Endodermal cell (in vitro differentiated cells): ENCODE measurements at regions not wholly inside any gene's neighbourhood (a gene's known extent, or its start where the extent isn't known, plus 50 kb on each side); places are given as distances from the start of the nearest gene placed in this dataset.
A peak's percentile ranks its signal among the peaks of the same experiment; 100 is the strongest.

Source experiments
- DNase-seq: peaks from one replicate; pipeline ENCODE4 v3.0.0-alpha.2; 2017
- H3K27ac ChIP-seq: 2 replicates; pipeline ENCODE4 v1.5.1; 2013; ENCODE audit warnings: mild to moderate bottlenecking, low read depth, low read length, moderate library complexity
- H3K27me3 ChIP-seq: 2 replicates; pipeline ENCODE4 v1.6.1; 2013; ENCODE audit warnings: mild to moderate bottlenecking, low read length, moderate library complexity; ENCODE audit not compliant: insufficient read depth, control insufficient read depth, poor library complexity, severe bottlenecking
- H3K36me3 ChIP-seq: 2 replicates; pipeline ENCODE4 v1.7.0; 2013; ENCODE audit warnings: mild to moderate bottlenecking, low read length, moderate library complexity; ENCODE audit not compliant: control insufficient read depth, insufficient read depth
- H3K4me1 ChIP-seq: one replicate; pipeline ENCODE4 v1.7.0; 2013; ENCODE audit warnings: low read length; ENCODE audit not compliant: control insufficient read depth, insufficient read depth
- H3K4me3 ChIP-seq: 2 replicates; pipeline ENCODE4 v1.5.1; 2013; ENCODE audit warnings: mild to moderate bottlenecking, low read length, moderate library complexity
- H3K9ac ChIP-seq: 2 replicates; pipeline ENCODE4 v1.6.1; 2013; ENCODE audit warnings: mild to moderate bottlenecking, low read length, moderate library complexity; ENCODE audit not compliant: poor library complexity, severe bottlenecking; ENCODE audit errors: extremely low read depth
- H3K9me3 ChIP-seq: 2 replicates; pipeline ENCODE4 v1.6.1; 2013; ENCODE audit warnings: mild to moderate bottlenecking, low read length, moderate library complexity; ENCODE audit not compliant: control insufficient read depth
- H3K27ac Mint-ChIP-seq: 2 replicates; pipeline ENCODE4 v1.8.0; 2020; ENCODE audit warnings: mixed read lengths
- H3K27me3 Mint-ChIP-seq: 2 replicates; pipeline ENCODE4 v1.8.0; 2021; ENCODE audit warnings: mild to moderate bottlenecking, mixed read lengths; ENCODE audit not compliant: insufficient read depth
- H3K36me3 Mint-ChIP-seq: 2 replicates; pipeline ENCODE4 v1.8.0; 2020; ENCODE audit warnings: low read depth, mixed read lengths
- H3K4me1 Mint-ChIP-seq: 2 replicates; pipeline ENCODE4 v1.8.0; 2020; ENCODE audit warnings: mixed read lengths
- H3K4me3 Mint-ChIP-seq: 2 replicates; pipeline ENCODE4 v1.8.0; 2020; ENCODE audit warnings: mild to moderate bottlenecking, moderate library complexity, mixed read lengths
- H3K9me3 Mint-ChIP-seq: 2 replicates; pipeline ENCODE4 v1.8.0; 2020; ENCODE audit warnings: mild to moderate bottlenecking, mixed read lengths
- WGBS, 2 experiments: methylation state at CpG; one replicate each; pipeline versions ENCODE4 v1.1.5 to v1.1.7; 2013; ENCODE audit warnings: missing lambda C conversion rate in 2 of 2, mixed read lengths in 1 of 2; ENCODE audit not compliant: insufficient coverage in 1 of 2, insufficient read length in 1 of 2; 5-methylcytosine and 5-hydroxymethylcytosine counted together
- TF ChIP-seq, protein P1 (sequence below): fragments of 200-600 bp; sonication (generic); conservative IDR thresholded peaks from 2 replicates; pipeline ENCODE4 v1.5.0; 2021; ENCODE audit warnings: antibody characterized with exemption, mild to moderate bottlenecking

DNA sequence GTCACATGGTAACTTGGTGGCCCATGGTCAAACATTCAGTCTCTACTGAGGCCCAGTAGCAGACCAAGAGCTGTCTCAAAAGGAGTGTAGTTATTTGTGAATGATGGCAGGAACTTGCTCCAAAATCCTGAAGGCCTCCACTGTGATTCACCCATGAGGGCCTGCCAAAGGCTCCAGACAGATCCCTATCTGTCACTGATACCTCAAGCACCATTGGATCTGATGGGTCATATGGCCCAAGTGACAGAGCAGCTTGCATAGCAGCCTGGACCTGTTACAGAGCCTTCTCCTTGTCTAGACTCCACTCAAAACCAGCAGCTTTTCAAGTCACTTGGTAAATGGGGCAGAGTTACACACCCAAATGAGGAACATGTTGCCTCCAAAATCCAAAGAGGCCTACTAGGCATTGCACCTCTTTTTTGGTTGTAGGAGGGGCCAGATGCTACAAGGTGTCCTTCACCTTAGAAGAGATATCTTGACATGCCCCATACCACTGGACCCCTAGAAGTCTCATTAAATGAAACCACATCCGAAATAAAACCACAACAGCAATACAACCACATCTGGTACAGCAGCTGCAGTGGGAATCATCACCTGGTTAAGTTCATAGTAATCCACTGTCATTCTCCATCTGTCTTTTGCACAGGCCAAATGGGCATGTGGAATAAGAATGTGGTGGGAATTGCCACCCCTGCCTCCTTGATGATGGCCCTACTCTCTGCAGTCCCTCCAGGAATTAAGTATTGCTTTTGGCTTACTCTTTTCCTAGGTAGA, 150.4 kb upstream of the MAX start:
- Mint-ChIP-seq H3K36me3 (no peaks in the 10 kb centered on the region), H3K27me3 (peaks cover 3% of the 10 kb centered on the region), H3K4me1 (peaks cover 39% of the 10 kb centered on the region), H3K27ac (no peak overlapping the region), H3K4me3 (no peak overlapping the region), H3K9me3 (peaks cover 10% of the 10 kb centered on the region)
- Histone ChIP-seq H3K27me3 (no peaks in the 10 kb centered on the region), H3K4me1 (peaks cover 12% of the 10 kb centered on the region), H3K4me3 (no peak overlapping the region), H3K9ac (no peak overlapping the region), H3K36me3 (no peaks in the 10 kb centered on the region), H3K27ac (no peak overlapping the region), H3K9me3 (peaks cover 24% of the 10 kb centered on the region)
- DNase-seq = no peak
- TF ChIP-seq, protein P1, sequence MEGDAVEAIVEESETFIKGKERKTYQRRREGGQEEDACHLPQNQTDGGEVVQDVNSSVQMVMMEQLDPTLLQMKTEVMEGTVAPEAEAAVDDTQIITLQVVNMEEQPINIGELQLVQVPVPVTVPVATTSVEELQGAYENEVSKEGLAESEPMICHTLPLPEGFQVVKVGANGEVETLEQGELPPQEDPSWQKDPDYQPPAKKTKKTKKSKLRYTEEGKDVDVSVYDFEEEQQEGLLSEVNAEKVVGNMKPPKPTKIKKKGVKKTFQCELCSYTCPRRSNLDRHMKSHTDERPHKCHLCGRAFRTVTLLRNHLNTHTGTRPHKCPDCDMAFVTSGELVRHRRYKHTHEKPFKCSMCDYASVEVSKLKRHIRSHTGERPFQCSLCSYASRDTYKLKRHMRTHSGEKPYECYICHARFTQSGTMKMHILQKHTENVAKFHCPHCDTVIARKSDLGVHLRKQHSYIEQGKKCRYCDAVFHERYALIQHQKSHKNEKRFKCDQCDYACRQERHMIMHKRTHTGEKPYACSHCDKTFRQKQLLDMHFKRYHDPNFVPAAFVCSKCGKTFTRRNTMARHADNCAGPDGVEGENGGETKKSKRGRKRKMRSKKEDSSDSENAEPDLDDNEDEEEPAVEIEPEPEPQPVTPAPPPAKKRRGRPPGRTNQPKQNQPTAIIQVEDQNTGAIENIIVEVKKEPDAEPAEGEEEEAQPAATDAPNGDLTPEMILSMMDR = no peak
- WGBS, 2 experiments = 92% methylated on average over 1 of the region's 1 CpG; no CpG with 5 or more reads in 1 of the 2 experiments

DNA sequence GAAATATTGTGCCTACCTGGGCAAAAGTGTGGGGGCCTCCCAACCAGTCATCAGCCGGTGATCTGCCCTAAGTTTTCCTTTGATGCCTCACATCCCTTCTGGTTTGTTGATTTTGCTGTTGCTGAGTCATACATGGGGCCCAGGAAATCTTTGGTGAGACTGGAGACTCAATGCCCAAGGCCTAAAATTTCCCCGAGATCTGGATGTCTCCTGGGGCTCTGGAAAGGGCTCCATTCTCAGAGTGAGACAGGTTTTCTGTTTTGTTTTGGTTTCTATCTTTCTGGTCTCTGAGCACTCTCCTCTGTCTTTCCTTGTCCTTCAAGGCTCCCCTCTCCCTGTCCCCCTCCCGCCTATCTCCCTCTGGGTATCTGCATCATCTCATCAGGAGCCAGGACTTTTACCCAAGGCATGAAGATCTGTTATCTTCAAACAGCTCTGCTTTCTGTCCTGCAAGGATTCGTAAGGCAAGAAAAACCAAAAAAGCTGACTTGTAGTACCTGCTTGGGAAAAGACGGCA, 152.8 kb upstream of the MAX start:
- Mint-ChIP-seq H3K27ac (peak overlapping the region; percentile 92), H3K9me3 (peaks cover 25% of the 10 kb centered on the region), H3K4me1 (peaks cover 41% of the 10 kb centered on the region), H3K4me3 (peak overlapping the region; percentile 31), H3K36me3 (peaks cover 4% of the 10 kb centered on the region), H3K27me3 (peaks cover 3% of the 10 kb centered on the region)
- H3K9me3 ChIP-seq = peaks cover 34% of the 10 kb centered on the region
- TF ChIP-seq, protein P1 = no peak
- no peak for DNase-seq
- H3K27me3 ChIP-seq = no peaks in the 10 kb centered on the region
- WGBS, 2 experiments = 57 to 86% methylated on average over 3 to 5 of the region's 5 CpGs
- H3K9ac ChIP-seq = peak overlapping the region; percentile 1
- no peaks in the 10 kb centered on the region for H3K36me3 ChIP-seq
- no peak overlapping the region for H3K27ac ChIP-seq
- H3K4me3 ChIP-seq = peak overlapping the region; percentile 34
- H3K4me1 ChIP-seq = peaks cover 12% of the 10 kb centered on the region

DNA sequence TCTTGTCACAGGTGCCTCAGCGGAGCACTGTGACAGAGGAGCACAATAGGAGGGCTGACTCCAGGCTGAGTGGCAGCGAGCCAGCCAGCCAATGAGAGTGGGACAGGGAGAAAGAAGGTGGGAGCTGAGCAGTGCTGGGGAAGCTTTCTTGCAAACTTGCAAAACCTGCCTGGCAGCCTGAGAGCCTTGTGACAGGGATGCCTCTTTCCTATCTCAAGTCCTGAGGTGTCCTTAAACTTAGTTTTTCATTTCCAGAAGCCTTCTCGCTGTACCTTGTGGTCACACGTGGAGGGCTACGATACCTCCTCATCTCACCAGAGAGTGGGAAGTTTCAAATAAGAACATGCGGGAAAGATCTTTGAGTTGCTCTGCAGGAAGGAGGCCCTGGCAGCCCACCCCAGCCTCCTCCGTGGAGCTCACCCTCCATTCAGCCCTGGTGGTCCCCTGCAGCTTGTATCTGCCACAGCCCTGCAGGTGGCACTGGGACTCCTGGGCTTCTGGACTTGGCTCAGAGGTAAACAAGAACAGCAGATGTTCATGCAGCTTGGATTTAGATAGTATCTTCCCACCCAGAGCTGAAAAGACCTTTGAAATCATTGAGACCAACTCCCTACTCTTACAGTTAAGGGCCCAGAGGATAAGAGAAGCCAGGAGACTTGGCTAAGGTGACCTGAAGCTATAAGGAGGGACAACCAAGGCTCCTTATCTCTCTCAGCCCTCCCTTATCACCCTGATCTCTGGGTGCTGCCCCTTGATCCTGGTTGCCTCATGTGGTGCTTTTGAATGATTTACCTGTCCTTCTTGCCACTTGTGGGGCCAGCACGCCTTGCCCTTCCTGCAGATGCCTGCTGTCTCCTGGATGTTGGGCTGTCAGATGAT, 153.5 kb upstream of the MAX start:
- Histone ChIP-seq H3K4me1 (peaks cover 12% of the 10 kb centered on the region), H3K36me3 (no peaks in the 10 kb centered on the region), H3K9ac (no peak overlapping the region), H3K27ac (no peak overlapping the region), H3K4me3 (peak overlapping the region; percentile 34), H3K9me3 (peaks cover 41% of the 10 kb centered on the region), H3K27me3 (no peaks in the 10 kb centered on the region)
- Mint-ChIP-seq H3K4me1 (peaks cover 41% of the 10 kb centered on the region), H3K36me3 (peaks cover 4% of the 10 kb centered on the region), H3K27ac (peak overlapping the region; percentile 92), H3K9me3 (peaks cover 31% of the 10 kb centered on the region), H3K4me3 (peak overlapping the region; percentile 31), H3K27me3 (peaks cover 3% of the 10 kb centered on the region)
- peak; percentile 95 for DNase-seq
- TF ChIP-seq, protein P1 = peak; percentile 49
- WGBS, 2 experiments = 41 to 49% methylated on average over 4 to 8 of the region's 8 CpGs
